GM12873 (cell line): ENCODE measurements at regions not wholly inside any gene's neighbourhood (a gene's known extent, or its start where the extent isn't known, plus 50 kb on each side); places are given as distances from the start of the nearest gene placed in this dataset.

Experiments
- CTCF ChIP-seq: IDR thresholded peaks from 2 replicates; pipeline ENCODE4 v1.5.1; 2012; ENCODE audit warnings: low read depth, mild to moderate bottlenecking, moderate library complexity, low read length, control low read depth; ENCODE audit not compliant: insufficient read depth; ENCODE audit errors: missing control alignments

- TF ChIP-seq CTCF = no peak
These were observed 415.6 kb upstream of the KAZN start for GRCh38 chr1:14182856-14183255.

- no peak for TF ChIP-seq CTCF
These were observed 415.2 kb upstream of the KAZN start for GRCh38 chr1:14183329-14183728.

GRCh38 chr1:14184454-14184853 is 414.0 kb upstream of the KAZN start:
- TF ChIP-seq CTCF = no peak

- no peak for TF ChIP-seq CTCF
These were observed 409.1 kb upstream of the KAZN start for GRCh38 chr1:14189381-14189780.

- TF ChIP-seq CTCF = no peak
These were observed 408.0 kb upstream of the KAZN start for GRCh38 chr1:14190508-14190907.

GRCh38 chr1:14194511-14194910 is 404.0 kb upstream of the KAZN start:
- no peak for TF ChIP-seq CTCF

GRCh38 chr1:14205066-14205465 is 393.4 kb upstream of the KAZN start:
- no peak for TF ChIP-seq CTCF
